PC-9 (cell line): ENCODE measurements at regions not wholly inside any gene's neighbourhood (a gene's known extent, or its start where the extent isn't known, plus 50 kb on each side); places are given as distances from the start of the nearest gene placed in this dataset.

Experiments
- BruUV-seq: library from RNA; stranded (reverse); fragments of 400-500 nt; replicated peaks from 2 replicates; lab custom pipeline; 2021; lab: Mats Ljungman, UMichigan
- CTCF ChIA-PET: fragments of 300-600 bp; sonication (Branson Sonifier 250); formaldehyde crosslinking; loops from one replicate; lab custom pipeline; 2022; ENCODE audit warnings: antibody characterized with exemption; lab: Charles Lee
- POLR2A ChIA-PET: fragments of 300-600 bp; sonication (Branson Sonifier 250); formaldehyde crosslinking; loops from one replicate; lab custom pipeline; 2022; ENCODE audit warnings: antibody characterized with exemption; ENCODE audit not compliant: unreplicated experiment; lab: Charles Lee
- DNase-seq, 2 experiments: peaks; one replicate each; pipeline versions ENCODE4 v3.0.0 to v3.0.0-alpha.2; 2015 to 2022; ENCODE audit warnings: mixed read lengths in 1 of 2
- H2AFZ ChIP-seq: fragments of 200-600 bp; sonication (generic); 2 replicates; pipeline ENCODE4 v1.8.1; 2017; ENCODE audit warnings: antibody characterized with exemption
- H3F3A ChIP-seq: fragments of 200-600 bp; sonication (generic); 2 replicates; pipeline ENCODE4 v1.8.1; 2017; ENCODE audit warnings: antibody characterized with exemption, mild to moderate bottlenecking, low read depth; ENCODE audit not compliant: insufficient read depth
- H3K27ac ChIP-seq: fragments of 200-600 bp; sonication (generic); 2 replicates; pipeline ENCODE4 v1.6.1; 2016; ENCODE audit warnings: mixed run types
- H3K27me3 ChIP-seq: fragments of 200-600 bp; sonication (generic); 2 replicates; pipeline ENCODE4 v1.6.1; 2016; ENCODE audit warnings: low read depth, mixed run types; ENCODE audit not compliant: insufficient read depth
- H3K36me3 ChIP-seq: fragments of 200-600 bp; sonication (generic); 2 replicates; pipeline ENCODE4 v1.6.1; 2016; ENCODE audit warnings: low read depth, mixed run types
- H3K4me1 ChIP-seq: fragments of 200-600 bp; sonication (generic); replicated peaks from 2 replicates; pipeline ENCODE4 v1.6.1; 2016; ENCODE audit warnings: mixed run types; ENCODE audit not compliant: insufficient read depth
- H3K4me2 ChIP-seq: fragments of 200-600 bp; sonication (generic); 2 replicates; pipeline ENCODE4 v1.6.1; 2017; ENCODE audit warnings: mixed run types
- H3K4me3 ChIP-seq: fragments of 200-600 bp; sonication (generic); 2 replicates; pipeline ENCODE4 v1.6.1; 2016; ENCODE audit warnings: mixed run types
- H3K79me2 ChIP-seq: fragments of 200-600 bp; sonication (generic); 2 replicates; pipeline ENCODE4 v1.6.1; 2017; ENCODE audit warnings: low read depth, mixed run types
- H3K9me2 ChIP-seq: fragments of 200-600 bp; sonication (generic); 2 replicates; pipeline ENCODE4 v1.8.1; 2017; ENCODE audit warnings: mild to moderate bottlenecking; ENCODE audit not compliant: insufficient read depth
- H3K9me3 ChIP-seq: fragments of 200-600 bp; sonication (generic); 2 replicates; pipeline ENCODE4 v1.8.1; 2016; ENCODE audit warnings: low read depth; ENCODE audit not compliant: insufficient read depth
- H4K20me1 ChIP-seq: fragments of 200-600 bp; sonication (generic); 2 replicates; pipeline ENCODE4 v1.8.1; 2017; ENCODE audit not compliant: insufficient read depth
- CTCF ChIP-seq: fragments of 200-600 bp; sonication (generic); conservative IDR thresholded peaks from 2 replicates; pipeline ENCODE4 v1.6.1; 2017; ENCODE audit warnings: mixed run types, antibody characterized with exemption, mild to moderate bottlenecking, moderate library complexity
- EZH2 ChIP-seq: fragments of 200-600 bp; sonication (generic); IDR thresholded peaks from 2 replicates; pipeline ENCODE4 v1.8.0; 2017; ENCODE audit warnings: antibody characterized with exemption, low read depth
- intact Hi-C: fragments of 100-400 bp; cut with micrococcal nuclease; formaldehyde crosslinking; loops from one replicate; pipeline ENCODE4 v1.10.0; 2022; ENCODE audit not compliant: unreplicated experiment

- no TSS peak for BruUV-seq
- Histone ChIP-seq H3K4me2 (no peak overlapping the region), H3K27ac (no peak overlapping the region), H3K36me3 (no peaks in the 10 kb centered on the region), H3K4me3 (no peak overlapping the region), H3K79me2 (no peaks in the 10 kb centered on the region), H3K9me3 (no peaks in the 10 kb centered on the region), H3K4me1 (no peaks in the 10 kb centered on the region), H3K27me3 (no peaks in the 10 kb centered on the region), H4K20me1 (no peaks in the 10 kb centered on the region), H3K9me2 (no peaks in the 10 kb centered on the region), H2AFZ (no peak overlapping the region), H3F3A (no peaks in the 10 kb centered on the region)
- TF ChIP-seq EZH2: no peak
- TF ChIP-seq CTCF: no peak
- ChIA-PET CTCF (no interaction called here), POLR2A (no interaction called here)
- intact Hi-C loops: no loop called here
- no peak for DNase-seq
These were observed 93.4 kb upstream of the AUTS2 start for GRCh38 chr7:69504733-69505420.

- no peaks in the 10 kb centered on the region for H3F3A ChIP-seq
- no peaks in the 10 kb centered on the region for H4K20me1 ChIP-seq
- no peak overlapping the region for H3K4me3 ChIP-seq
- no peak overlapping the region for H2AFZ ChIP-seq
- H3K27ac ChIP-seq: no peak overlapping the region
- H3K36me3 ChIP-seq: no peaks in the 10 kb centered on the region
- DNase-seq: no peak
- intact Hi-C loops: no loop called here
- no peaks in the 10 kb centered on the region for H3K9me2 ChIP-seq
- H3K4me2 ChIP-seq: no peak overlapping the region
- no peaks in the 10 kb centered on the region for H3K4me1 ChIP-seq
- no peaks in the 10 kb centered on the region for H3K27me3 ChIP-seq
- H3K79me2 ChIP-seq: no peaks in the 10 kb centered on the region
- H3K9me3 ChIP-seq: no peaks in the 10 kb centered on the region
- BruUV-seq: no TSS peak
- POLR2A ChIA-PET: no interaction called here
- TF ChIP-seq EZH2: no peak
- TF ChIP-seq CTCF: no peak
- CTCF ChIA-PET: no interaction called here
These were observed 89.5 kb upstream of the AUTS2 start for GRCh38 chr7:69508736-69509135.

GRCh38 chr7:69510114-69510513 is 88.2 kb upstream of the AUTS2 start:
- H3K9me2 ChIP-seq: no peaks in the 10 kb centered on the region
- intact Hi-C loops: no loop called here
- CTCF ChIA-PET: no interaction called here

More at GRCh38 chr7:69510114-69510513, 88.2 kb upstream of the AUTS2 start:
- Histone ChIP-seq H3K9me3 (no peaks in the 10 kb centered on the region), H3F3A (no peaks in the 10 kb centered on the region), H3K79me2 (no peaks in the 10 kb centered on the region), H3K4me3 (no peak overlapping the region), H3K27ac (no peak overlapping the region), H3K4me1 (no peaks in the 10 kb centered on the region), H3K4me2 (no peak overlapping the region), H2AFZ (no peak overlapping the region), H4K20me1 (no peaks in the 10 kb centered on the region), H3K27me3 (no peaks in the 10 kb centered on the region), H3K36me3 (no peaks in the 10 kb centered on the region)
- TF ChIP-seq CTCF (no peak), EZH2 (no peak)
- no TSS peak for BruUV-seq
- POLR2A ChIA-PET: no interaction called here
- DNase-seq: no peak
